Naive B cell (primary cell): ENCODE measurements at regions not wholly inside any gene's neighbourhood (a gene's known extent, or its start where the extent isn't known, plus 50 kb on each side); places are given as distances from the start of the nearest gene placed in this dataset.
"Not testable (repeated sequence)": the region's sequence is repeated elsewhere in the genome, so short reads cannot be mapped to it uniquely, and the experiment has no call there.

Source experiments
- ATAC-seq, 2 donors: fragments of 150-1000 bp; cut with Tn5 transposase; 2 replicates each; pipeline ENCODE4 v1.10.0; 2021; ENCODE audit warnings: low read depth in 2 of 2, mild to moderate bottlenecking in 2 of 2, moderate library complexity in 2 of 2
- DNase-seq: peaks from one replicate; pipeline ENCODE4 v3.0.0; 2022
- H3K27ac Mint-ChIP-seq, 6 donors: one replicate each; pipeline ENCODE4 v1.8.0; 2020 to 2022; ENCODE audit warnings: mild to moderate bottlenecking in 6 of 6, mixed read lengths in 6 of 6, moderate library complexity in 5 of 6, inconsistent platforms in 2 of 6
- H3K27me3 Mint-ChIP-seq, 3 donors: one replicate each; pipeline ENCODE4 v1.8.0; 2021 to 2022; ENCODE audit warnings: mixed read lengths in 3 of 3, mild to moderate bottlenecking in 1 of 3
- H3K36me3 Mint-ChIP-seq, 2 donors: one replicate each; pipeline ENCODE4 v1.8.0; 2020 to 2022; ENCODE audit warnings: mixed read lengths in 2 of 2, inconsistent platforms in 1 of 2, mild to moderate bottlenecking in 1 of 2
- H3K4me1 Mint-ChIP-seq, 3 donors: one replicate each; pipeline ENCODE4 v1.8.0; 2020 to 2022; ENCODE audit warnings: mixed read lengths in 3 of 3, inconsistent platforms in 1 of 3, mild to moderate bottlenecking in 1 of 3, moderate library complexity in 1 of 3
- H3K4me3 Mint-ChIP-seq, 8 donors: one replicate each; pipeline ENCODE4 v1.8.0; 2020 to 2022; ENCODE audit warnings: mild to moderate bottlenecking in 8 of 8, mixed read lengths in 8 of 8, moderate library complexity in 8 of 8, inconsistent platforms in 2 of 8
- H3K9me3 Mint-ChIP-seq, 7 donors: one replicate each; pipeline ENCODE4 v1.8.0; 2020 to 2022; ENCODE audit warnings: mixed read lengths in 7 of 7, mild to moderate bottlenecking in 5 of 7, inconsistent platforms in 2 of 7, moderate library complexity in 1 of 7

- no peaks in the 10 kb centered on the region for H3K36me3 Mint-ChIP-seq
- H3K4me3 Mint-ChIP-seq: no peak overlapping the region
- H3K9me3 Mint-ChIP-seq: peaks cover 0 to 23% (median 6%) of the 10 kb centered on the region in 7 donors
- no peak overlapping the region for H3K27ac Mint-ChIP-seq
- DNase-seq (no peak), ATAC-seq (no peak)
- no peaks in the 10 kb centered on the region for H3K27me3 Mint-ChIP-seq
- no peaks in the 10 kb centered on the region for H3K4me1 Mint-ChIP-seq
Measured at GRCh38 chr20:54929191-54929590, 453.8 kb downstream of the DOK5 start.

DNA sequence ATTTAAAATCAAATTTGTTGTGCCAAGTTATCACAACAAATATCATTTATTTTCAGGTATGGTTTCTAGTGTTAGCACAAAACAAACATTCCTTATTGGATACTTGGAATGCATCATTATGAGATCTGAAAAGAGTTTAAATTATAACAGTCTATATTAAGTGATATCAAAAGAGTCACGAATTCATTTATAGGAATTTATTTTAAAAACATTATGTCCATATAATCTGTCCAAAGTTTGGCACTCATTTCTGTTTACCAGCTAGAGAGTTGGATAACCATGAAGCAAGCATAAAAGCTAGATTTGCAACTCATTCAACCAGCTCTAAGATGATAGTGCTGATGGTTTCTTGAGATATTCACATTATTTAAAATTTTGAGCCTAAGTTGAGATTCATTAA, 453.2 kb downstream of the DOK5 start:
- ATAC-seq (no peak), DNase-seq (no peak)
- Mint-ChIP-seq H3K27ac (no peak overlapping the region), H3K4me1 (no peaks in the 10 kb centered on the region), H3K9me3 (peaks cover 0 to 23% (median 6%) of the 10 kb centered on the region in 7 donors), H3K36me3 (no peaks in the 10 kb centered on the region), H3K27me3 (no peaks in the 10 kb centered on the region), H3K4me3 (no peak overlapping the region)

DNA sequence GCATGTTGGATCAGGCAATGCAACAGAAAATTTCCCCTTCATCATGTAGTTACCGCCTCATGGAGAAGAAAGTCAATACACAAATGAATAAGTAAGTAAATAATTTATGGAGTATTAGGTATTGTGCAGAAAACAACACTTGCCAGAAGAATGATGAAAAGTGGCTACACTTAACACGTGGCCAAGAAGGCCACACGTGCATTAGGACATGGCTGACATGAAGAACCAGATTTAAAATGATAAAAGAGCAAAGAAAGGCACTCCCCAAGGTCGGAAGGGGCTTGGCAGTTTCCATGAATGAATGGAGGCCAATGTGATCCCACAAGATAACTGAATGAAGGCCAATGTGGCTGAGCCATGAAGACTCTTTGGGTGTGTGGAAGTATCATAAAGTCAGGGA, 447.2 kb downstream of the DOK5 start:
- H3K27me3 Mint-ChIP-seq: no peaks in the 10 kb centered on the region
- H3K27ac Mint-ChIP-seq: no peak overlapping the region
- no peaks in the 10 kb centered on the region for H3K36me3 Mint-ChIP-seq
- no peaks in the 10 kb centered on the region for H3K4me1 Mint-ChIP-seq
- ATAC-seq: no peak
- H3K9me3 Mint-ChIP-seq: peaks cover 0 to 11% (median 3%) of the 10 kb centered on the region in 7 donors
- H3K4me3 Mint-ChIP-seq: no peak overlapping the region
- DNase-seq: no peak

- Mint-ChIP-seq H3K4me3 (no peak overlapping the region), H3K36me3 (no peaks in the 10 kb centered on the region), H3K27me3 (no peaks in the 10 kb centered on the region), H3K9me3 (peaks cover 0 to 11% (median 3%) of the 10 kb centered on the region in 7 donors), H3K27ac (no peak overlapping the region), H3K4me1 (no peaks in the 10 kb centered on the region)
- DNase-seq: no peak
- ATAC-seq: no peak
Measured at GRCh38 chr20:54922096-54922495, 446.7 kb downstream of the DOK5 start.

GRCh38 chr20:54920491-54920890, 445.1 kb downstream of the DOK5 start:
- ATAC-seq (no peak), DNase-seq (no peak)
- no peak overlapping the region for H3K27ac Mint-ChIP-seq
- no peaks in the 10 kb centered on the region for H3K36me3 Mint-ChIP-seq
- no peak overlapping the region for H3K4me3 Mint-ChIP-seq
- no peaks in the 10 kb centered on the region for H3K4me1 Mint-ChIP-seq
- peaks cover 0 to 13% (median 3%) of the 10 kb centered on the region in 7 donors for H3K9me3 Mint-ChIP-seq
- no peaks in the 10 kb centered on the region for H3K27me3 Mint-ChIP-seq

DNA sequence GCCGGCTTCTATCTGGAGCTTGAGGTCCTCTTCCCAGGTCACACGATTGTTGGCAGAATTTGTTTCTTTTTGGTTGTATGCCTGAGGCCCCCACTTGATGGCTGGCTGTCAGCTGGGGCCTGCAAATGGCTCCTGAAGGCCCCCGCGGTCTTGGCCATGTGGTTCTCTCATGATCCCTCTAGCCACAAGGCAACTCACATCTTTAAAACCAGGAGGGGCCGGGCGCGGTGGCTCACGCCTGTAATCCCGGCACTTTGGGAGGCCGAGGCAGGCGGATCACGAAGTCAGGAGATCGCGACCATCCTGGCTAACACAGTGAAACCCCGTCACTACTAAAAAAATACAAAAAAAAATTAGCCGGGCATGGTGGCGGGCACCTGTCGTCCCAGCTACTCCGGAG, 443.6 kb downstream of the DOK5 start:
- not testable (repeated sequence) for H3K27ac Mint-ChIP-seq, H3K36me3 Mint-ChIP-seq, H3K4me1 Mint-ChIP-seq, DNase-seq, H3K27me3 Mint-ChIP-seq, H3K4me3 Mint-ChIP-seq, ATAC-seq
- H3K9me3 Mint-ChIP-seq: peaks cover 0 to 13% (median 5%) of the 10 kb centered on the region in 7 donors

DNA sequence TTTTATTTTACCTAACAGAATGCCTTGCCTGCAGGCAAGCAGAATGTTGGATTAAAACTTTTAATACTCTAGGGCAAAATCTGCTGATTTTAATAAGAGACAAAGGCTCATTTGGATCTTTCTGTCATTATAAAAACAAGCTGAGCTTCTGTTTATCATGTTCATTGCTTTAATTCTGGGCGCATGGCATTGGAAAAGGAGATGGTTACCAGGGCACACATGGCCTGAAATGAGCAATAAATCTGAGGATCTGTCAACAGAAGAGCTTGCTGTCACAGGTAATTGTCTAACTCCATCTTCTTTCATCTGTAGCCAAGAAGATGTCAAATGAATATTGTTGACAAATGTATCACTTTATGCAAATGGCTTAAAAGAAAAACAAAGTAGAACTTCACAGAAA, 439.6 kb downstream of the DOK5 start:
- ATAC-seq (no peak), DNase-seq (no peak)
- H3K4me3 Mint-ChIP-seq: no peak overlapping the region
- H3K9me3 Mint-ChIP-seq: peaks cover 0 to 14% (median 4%) of the 10 kb centered on the region in 7 donors
- no peak overlapping the region for H3K27ac Mint-ChIP-seq
- no peaks in the 10 kb centered on the region for H3K27me3 Mint-ChIP-seq
- H3K4me1 Mint-ChIP-seq: no peaks in the 10 kb centered on the region
- H3K36me3 Mint-ChIP-seq: no peaks in the 10 kb centered on the region

- no peak for ATAC-seq
- H3K4me3 Mint-ChIP-seq: no peak overlapping the region
- H3K9me3 Mint-ChIP-seq: peaks cover 6 to 30% (median 9%) of the 10 kb centered on the region in 7 donors
- no peaks in the 10 kb centered on the region for H3K4me1 Mint-ChIP-seq
- H3K27ac Mint-ChIP-seq: no peak overlapping the region
- H3K27me3 Mint-ChIP-seq: no peaks in the 10 kb centered on the region
- no peaks in the 10 kb centered on the region for H3K36me3 Mint-ChIP-seq
- DNase-seq: no peak
Measured at GRCh38 chr20:54909702-54910101, 434.3 kb downstream of the DOK5 start.

DNA sequence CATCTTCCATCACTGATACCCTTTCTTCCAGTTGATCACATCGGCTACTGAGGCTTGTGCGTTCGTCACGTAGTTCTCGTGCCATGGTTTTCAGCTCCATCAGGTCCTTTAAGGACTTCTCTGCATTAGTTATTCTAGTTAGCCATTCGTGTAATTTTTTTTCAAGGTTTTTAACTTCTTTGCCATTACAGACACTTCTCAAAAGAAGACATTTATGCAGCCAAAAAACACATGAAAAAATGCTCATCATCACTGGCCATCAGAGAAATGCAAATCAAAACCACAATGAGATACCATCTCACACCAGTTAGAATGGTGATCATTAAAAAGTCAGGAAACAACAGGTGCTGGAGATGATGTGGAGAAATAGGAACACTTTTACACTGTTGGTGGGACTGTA, 430.7 kb downstream of the DOK5 start:
- not testable (repeated sequence) for ATAC-seq, H3K4me1 Mint-ChIP-seq, H3K27me3 Mint-ChIP-seq, H3K4me3 Mint-ChIP-seq, DNase-seq, H3K36me3 Mint-ChIP-seq, H3K27ac Mint-ChIP-seq
- H3K9me3 Mint-ChIP-seq: peaks cover 8 to 33% (median 19%) of the 10 kb centered on the region in 7 donors

GRCh38 chr20:54897787-54898186, 422.4 kb downstream of the DOK5 start:
- Mint-ChIP-seq H3K4me3 (no peak overlapping the region), H3K27me3 (no peaks in the 10 kb centered on the region), H3K4me1 (no peaks in the 10 kb centered on the region), H3K36me3 (peaks cover 5 to 14% of the 10 kb centered on the region in 2 donors), H3K27ac (no peak overlapping the region), H3K9me3 (peaks cover 1 to 46% (median 20%) of the 10 kb centered on the region in 7 donors)
- ATAC-seq: no peak
- DNase-seq: no peak

- peaks cover 0 to 9% (median 2%) of the 10 kb centered on the region in 7 donors for H3K9me3 Mint-ChIP-seq
- no peaks in the 10 kb centered on the region for H3K36me3 Mint-ChIP-seq
- DNase-seq (no peak), ATAC-seq (no peak)
- H3K27me3 Mint-ChIP-seq: no peaks in the 10 kb centered on the region
- H3K27ac Mint-ChIP-seq: no peak overlapping the region
- no peak overlapping the region for H3K4me3 Mint-ChIP-seq
- no peaks in the 10 kb centered on the region for H3K4me1 Mint-ChIP-seq
Measured at GRCh38 chr20:54891907-54892306, 416.5 kb downstream of the DOK5 start.

- no peak for DNase-seq
- no peak for ATAC-seq
Measured at GRCh38 chr20:54879393-54879792, 404.0 kb downstream of the DOK5 start.

GRCh38 chr20:54875307-54875706, 399.9 kb downstream of the DOK5 start:
- no peak for ATAC-seq
- no peak for DNase-seq
- Mint-ChIP-seq H3K9me3 (peaks cover 0 to 25% (median 6%) of the 10 kb centered on the region in 7 donors), H3K4me1 (no peaks in the 10 kb centered on the region), H3K36me3 (no peaks in the 10 kb centered on the region), H3K27ac (no peak overlapping the region), H3K27me3 (no peaks in the 10 kb centered on the region), H3K4me3 (no peak overlapping the region)

More at GRCh38 chr20:54879393-54879792, 404.0 kb downstream of the DOK5 start:
- Mint-ChIP-seq H3K27ac (no peak overlapping the region), H3K4me3 (no peak overlapping the region), H3K27me3 (no peaks in the 10 kb centered on the region), H3K36me3 (no peaks in the 10 kb centered on the region), H3K9me3 (peaks cover 0 to 18% (median 4%) of the 10 kb centered on the region in 7 donors), H3K4me1 (no peaks in the 10 kb centered on the region)

DNA sequence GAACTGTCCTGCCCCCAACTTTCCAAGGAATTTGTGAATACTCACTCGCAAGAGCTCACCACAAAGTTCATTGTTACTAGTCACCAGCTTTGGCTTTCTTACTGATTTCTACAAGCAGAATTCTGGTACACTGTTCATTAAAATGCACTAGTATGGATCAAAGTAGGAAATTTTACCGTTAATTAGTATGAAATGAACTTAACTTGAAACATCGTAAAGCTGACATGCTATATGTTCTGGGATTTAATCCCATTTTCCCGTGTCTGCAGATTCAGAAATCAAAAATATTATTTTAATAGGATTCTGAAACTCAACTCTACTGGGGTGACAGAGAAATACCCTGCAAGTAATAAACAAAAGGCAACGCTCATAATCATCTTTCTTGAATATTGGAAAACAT, 399.3 kb downstream of the DOK5 start:
- Mint-ChIP-seq H3K4me3 (no peak overlapping the region), H3K27ac (no peak overlapping the region), H3K36me3 (no peaks in the 10 kb centered on the region), H3K27me3 (no peaks in the 10 kb centered on the region), H3K9me3 (peaks cover 0 to 24% (median 6%) of the 10 kb centered on the region in 7 donors), H3K4me1 (no peaks in the 10 kb centered on the region)
- DNase-seq (no peak), ATAC-seq (no peak)

DNA sequence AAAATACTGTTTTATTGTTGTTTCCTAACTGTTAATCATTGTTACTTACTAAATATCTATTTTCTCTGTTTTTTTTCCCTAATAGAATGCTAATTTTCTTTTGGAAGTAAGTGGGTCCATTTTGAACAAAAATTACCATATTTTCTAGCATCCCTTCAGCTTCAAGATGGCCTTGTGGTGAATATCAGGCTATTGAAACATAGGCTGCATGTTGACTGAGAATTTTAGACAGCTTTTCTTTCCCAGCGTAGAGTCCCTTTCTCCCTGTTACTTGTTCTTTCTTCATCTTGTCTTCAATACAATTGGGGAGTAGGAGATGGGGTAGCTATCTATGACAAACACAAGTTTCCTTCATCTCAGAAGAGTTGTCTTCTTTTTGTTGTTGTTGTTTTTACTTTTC, 397.0 kb downstream of the DOK5 start:
- ATAC-seq: no peak
- Mint-ChIP-seq H3K36me3 (no peaks in the 10 kb centered on the region), H3K4me3 (no peak overlapping the region), H3K4me1 (no peaks in the 10 kb centered on the region), H3K27me3 (no peaks in the 10 kb centered on the region), H3K27ac (no peak overlapping the region), H3K9me3 (peaks cover 0 to 24% (median 5%) of the 10 kb centered on the region in 7 donors)
- no peak for DNase-seq
